ENCODE measurements at regions not wholly inside any gene's neighbourhood (a gene's known extent, or its start where the extent isn't known, plus 50 kb on each side); places are given as distances from the start of the nearest gene placed in this dataset.

- Histone ChIP-seq H3K9me3 (ENCODE audit: control insufficient read depth in 2 of 2, insufficient read depth in 1 of 2, low read depth in 1 of 2, low read length in 1 of 2) (no peaks in the 10 kb centered on the region), H3K4me1 (ENCODE audit: control insufficient read depth in 2 of 2, insufficient read depth in 2 of 2, low read length in 1 of 2) (no peaks in the 10 kb centered on the region), H3K27me3 (ENCODE audit: control insufficient read depth in 1 of 2, insufficient read depth in 2 of 2, low read length in 2 of 2) (no peaks in the 10 kb centered on the region), H3K36me3 (ENCODE audit: control insufficient read depth in 2 of 2, insufficient read depth in 2 of 2, low read length in 1 of 2) (no peaks in the 10 kb centered on the region), H3K4me3 (ENCODE audit: low read depth in 1 of 2, low read length in 2 of 2) (no peak overlapping the region), H3K27ac (ENCODE audit: low read depth in 2 of 2, low read length in 1 of 2) (no peak overlapping the region)
- WGBS, 2 donors: 64 to 66% methylated on average over 1 of the region's 1 CpG
Observed at GRCh38 chr4:35690271-35690670, 554.0 kb downstream of the ARAP2 start.

GRCh38 chr4:35695003-35695402 is 549.3 kb downstream of the ARAP2 start:
- H3K9me3 ChIP-seq (ENCODE audit: control insufficient read depth in 2 of 2, insufficient read depth in 1 of 2, low read depth in 1 of 2, low read length in 1 of 2): no peaks in the 10 kb centered on the region
- H3K4me3 ChIP-seq (ENCODE audit: low read depth in 1 of 2, low read length in 2 of 2): no peak overlapping the region
- no peaks in the 10 kb centered on the region for H3K36me3 ChIP-seq (ENCODE audit: control insufficient read depth in 2 of 2, insufficient read depth in 2 of 2, low read length in 1 of 2)
- H3K4me1 ChIP-seq (ENCODE audit: control insufficient read depth in 2 of 2, insufficient read depth in 2 of 2, low read length in 1 of 2): no peaks in the 10 kb centered on the region
- WGBS, 2 donors: 76 to 85% methylated on average over 3 of the region's 3 CpGs
- H3K27ac ChIP-seq (ENCODE audit: low read depth in 2 of 2, low read length in 1 of 2): no peak overlapping the region
- H3K27me3 ChIP-seq (ENCODE audit: control insufficient read depth in 1 of 2, insufficient read depth in 2 of 2, low read length in 2 of 2): no peaks in the 10 kb centered on the region

GRCh38 chr4:35695421-35695820 is 548.9 kb downstream of the ARAP2 start:
- Histone ChIP-seq H3K27me3 (ENCODE audit: control insufficient read depth in 1 of 2, insufficient read depth in 2 of 2, low read length in 2 of 2) (no peaks in the 10 kb centered on the region), H3K4me1 (ENCODE audit: control insufficient read depth in 2 of 2, insufficient read depth in 2 of 2, low read length in 1 of 2) (no peaks in the 10 kb centered on the region), H3K9me3 (ENCODE audit: control insufficient read depth in 2 of 2, insufficient read depth in 1 of 2, low read depth in 1 of 2, low read length in 1 of 2) (no peaks in the 10 kb centered on the region), H3K4me3 (ENCODE audit: low read depth in 1 of 2, low read length in 2 of 2) (no peak overlapping the region), H3K36me3 (ENCODE audit: control insufficient read depth in 2 of 2, insufficient read depth in 2 of 2, low read length in 1 of 2) (no peaks in the 10 kb centered on the region), H3K27ac (ENCODE audit: low read depth in 2 of 2, low read length in 1 of 2) (no peak overlapping the region)
- WGBS, 2 donors: 65 to 84% methylated on average over 2 of the region's 2 CpGs

GRCh38 chr4:35697210-35697736 is 547.0 kb downstream of the ARAP2 start:
- Histone ChIP-seq H3K9me3 (ENCODE audit: control insufficient read depth in 2 of 2, insufficient read depth in 1 of 2, low read depth in 1 of 2, low read length in 1 of 2) (no peaks in the 10 kb centered on the region), H3K27ac (ENCODE audit: low read depth in 2 of 2, low read length in 1 of 2) (no peak overlapping the region), H3K36me3 (ENCODE audit: control insufficient read depth in 2 of 2, insufficient read depth in 2 of 2, low read length in 1 of 2) (no peaks in the 10 kb centered on the region), H3K4me1 (ENCODE audit: control insufficient read depth in 2 of 2, insufficient read depth in 2 of 2, low read length in 1 of 2) (no peaks in the 10 kb centered on the region), H3K4me3 (ENCODE audit: low read depth in 1 of 2, low read length in 2 of 2) (no peak overlapping the region), H3K27me3 (ENCODE audit: control insufficient read depth in 1 of 2, insufficient read depth in 2 of 2, low read length in 2 of 2) (no peaks in the 10 kb centered on the region)
- 75 to 83% methylated on average over 2 of the region's 2 CpGs for WGBS, 2 donors

GRCh38 chr4:35700663-35701062 is 543.7 kb downstream of the ARAP2 start:
- 85 to 90% methylated on average over 2 of the region's 2 CpGs for WGBS, 2 donors
- H3K27ac ChIP-seq (ENCODE audit: low read depth in 2 of 2, low read length in 1 of 2): no peak overlapping the region
- H3K36me3 ChIP-seq (ENCODE audit: control insufficient read depth in 2 of 2, insufficient read depth in 2 of 2, low read length in 1 of 2): no peaks in the 10 kb centered on the region
- no peaks in the 10 kb centered on the region for H3K27me3 ChIP-seq (ENCODE audit: control insufficient read depth in 1 of 2, insufficient read depth in 2 of 2, low read length in 2 of 2)
- no peaks in the 10 kb centered on the region for H3K4me1 ChIP-seq (ENCODE audit: control insufficient read depth in 2 of 2, insufficient read depth in 2 of 2, low read length in 1 of 2)
- no peaks in the 10 kb centered on the region for H3K9me3 ChIP-seq (ENCODE audit: control insufficient read depth in 2 of 2, insufficient read depth in 1 of 2, low read depth in 1 of 2, low read length in 1 of 2)
- H3K4me3 ChIP-seq (ENCODE audit: low read depth in 1 of 2, low read length in 2 of 2): no peak overlapping the region

GRCh38 chr4:35709080-35709479 is 535.2 kb downstream of the ARAP2 start:
- Histone ChIP-seq H3K36me3 (ENCODE audit: control insufficient read depth in 2 of 2, insufficient read depth in 2 of 2, low read length in 1 of 2) (no peaks in the 10 kb centered on the region), H3K27ac (ENCODE audit: low read depth in 2 of 2, low read length in 1 of 2) (no peak overlapping the region), H3K4me3 (ENCODE audit: low read depth in 1 of 2, low read length in 2 of 2) (no peak overlapping the region), H3K9me3 (ENCODE audit: control insufficient read depth in 2 of 2, insufficient read depth in 1 of 2, low read depth in 1 of 2, low read length in 1 of 2) (peaks cover 8 to 21% of the 10 kb centered on the region in 2 donors), H3K27me3 (ENCODE audit: control insufficient read depth in 1 of 2, insufficient read depth in 2 of 2, low read length in 2 of 2) (no peaks in the 10 kb centered on the region), H3K4me1 (ENCODE audit: control insufficient read depth in 2 of 2, insufficient read depth in 2 of 2, low read length in 1 of 2) (no peaks in the 10 kb centered on the region)
- 61 to 74% methylated on average over 2 of the region's 2 CpGs for WGBS, 2 donors

GRCh38 chr4:35710343-35710742 is 534.0 kb downstream of the ARAP2 start:
- no peaks in the 10 kb centered on the region for H3K4me1 ChIP-seq (ENCODE audit: control insufficient read depth in 2 of 2, insufficient read depth in 2 of 2, low read length in 1 of 2)
- 57 to 66% methylated on average over 3 of the region's 3 CpGs for WGBS, 2 donors
- peaks cover 8 to 21% of the 10 kb centered on the region in 2 donors for H3K9me3 ChIP-seq (ENCODE audit: control insufficient read depth in 2 of 2, insufficient read depth in 1 of 2, low read depth in 1 of 2, low read length in 1 of 2)
- no peak overlapping the region for H3K27ac ChIP-seq (ENCODE audit: low read depth in 2 of 2, low read length in 1 of 2)
- H3K27me3 ChIP-seq (ENCODE audit: control insufficient read depth in 1 of 2, insufficient read depth in 2 of 2, low read length in 2 of 2): no peaks in the 10 kb centered on the region
- no peak overlapping the region for H3K4me3 ChIP-seq (ENCODE audit: low read depth in 1 of 2, low read length in 2 of 2)
- no peaks in the 10 kb centered on the region for H3K36me3 ChIP-seq (ENCODE audit: control insufficient read depth in 2 of 2, insufficient read depth in 2 of 2, low read length in 1 of 2)

- H3K27ac ChIP-seq (ENCODE audit: low read depth in 2 of 2, low read length in 1 of 2): no peak overlapping the region
- no peaks in the 10 kb centered on the region for H3K36me3 ChIP-seq (ENCODE audit: control insufficient read depth in 2 of 2, insufficient read depth in 2 of 2, low read length in 1 of 2)
- H3K27me3 ChIP-seq (ENCODE audit: control insufficient read depth in 1 of 2, insufficient read depth in 2 of 2, low read length in 2 of 2): no peaks in the 10 kb centered on the region
- WGBS, 2 donors: 85 to 88% methylated on average over 2 of the region's 2 CpGs
- H3K4me1 ChIP-seq (ENCODE audit: control insufficient read depth in 2 of 2, insufficient read depth in 2 of 2, low read length in 1 of 2): no peaks in the 10 kb centered on the region
- H3K9me3 ChIP-seq (ENCODE audit: control insufficient read depth in 2 of 2, insufficient read depth in 1 of 2, low read depth in 1 of 2, low read length in 1 of 2): peaks cover 8 to 21% of the 10 kb centered on the region in 2 donors
- no peak overlapping the region for H3K4me3 ChIP-seq (ENCODE audit: low read depth in 1 of 2, low read length in 2 of 2)
Observed at GRCh38 chr4:35711127-35711526, 533.2 kb downstream of the ARAP2 start.

GRCh38 chr4:35723973-35724372 is 520.3 kb downstream of the ARAP2 start:
- no peaks in the 10 kb centered on the region for H3K27me3 ChIP-seq (ENCODE audit: control insufficient read depth in 1 of 2, insufficient read depth in 2 of 2, low read length in 2 of 2)
- H3K27ac ChIP-seq (ENCODE audit: low read depth in 2 of 2, low read length in 1 of 2): no peak overlapping the region
- no peaks in the 10 kb centered on the region for H3K4me1 ChIP-seq (ENCODE audit: control insufficient read depth in 2 of 2, insufficient read depth in 2 of 2, low read length in 1 of 2)
- no peaks in the 10 kb centered on the region for H3K9me3 ChIP-seq (ENCODE audit: control insufficient read depth in 2 of 2, insufficient read depth in 1 of 2, low read depth in 1 of 2, low read length in 1 of 2)
- 82 to 87% methylated on average over 3 of the region's 3 CpGs for WGBS, 2 donors
- no peak overlapping the region for H3K4me3 ChIP-seq (ENCODE audit: low read depth in 1 of 2, low read length in 2 of 2)
- no peaks in the 10 kb centered on the region for H3K36me3 ChIP-seq (ENCODE audit: control insufficient read depth in 2 of 2, insufficient read depth in 2 of 2, low read length in 1 of 2)

- Histone ChIP-seq H3K4me1 (ENCODE audit: control insufficient read depth in 2 of 2, insufficient read depth in 2 of 2, low read length in 1 of 2) (no peaks in the 10 kb centered on the region), H3K27ac (ENCODE audit: low read depth in 2 of 2, low read length in 1 of 2) (no peak overlapping the region), H3K36me3 (ENCODE audit: control insufficient read depth in 2 of 2, insufficient read depth in 2 of 2, low read length in 1 of 2) (no peaks in the 10 kb centered on the region), H3K27me3 (ENCODE audit: control insufficient read depth in 1 of 2, insufficient read depth in 2 of 2, low read length in 2 of 2) (no peaks in the 10 kb centered on the region), H3K9me3 (ENCODE audit: control insufficient read depth in 2 of 2, insufficient read depth in 1 of 2, low read depth in 1 of 2, low read length in 1 of 2) (no peaks in the 10 kb centered on the region), H3K4me3 (ENCODE audit: low read depth in 1 of 2, low read length in 2 of 2) (no peak overlapping the region)
- WGBS, 2 donors: 91 to 93% methylated on average over 1 of the region's 1 CpG
Observed at GRCh38 chr4:35725131-35725530, 519.2 kb downstream of the ARAP2 start.

Data from esophagus (tissue), 2 donors.